ENCODE measurements at regions not wholly inside any gene's neighbourhood (a gene's known extent, or its start where the extent isn't known, plus 50 kb on each side); places are given as distances from the start of the nearest gene placed in this dataset.
A peak's percentile ranks its signal among the peaks of the same experiment; 100 is the strongest.

DNA sequence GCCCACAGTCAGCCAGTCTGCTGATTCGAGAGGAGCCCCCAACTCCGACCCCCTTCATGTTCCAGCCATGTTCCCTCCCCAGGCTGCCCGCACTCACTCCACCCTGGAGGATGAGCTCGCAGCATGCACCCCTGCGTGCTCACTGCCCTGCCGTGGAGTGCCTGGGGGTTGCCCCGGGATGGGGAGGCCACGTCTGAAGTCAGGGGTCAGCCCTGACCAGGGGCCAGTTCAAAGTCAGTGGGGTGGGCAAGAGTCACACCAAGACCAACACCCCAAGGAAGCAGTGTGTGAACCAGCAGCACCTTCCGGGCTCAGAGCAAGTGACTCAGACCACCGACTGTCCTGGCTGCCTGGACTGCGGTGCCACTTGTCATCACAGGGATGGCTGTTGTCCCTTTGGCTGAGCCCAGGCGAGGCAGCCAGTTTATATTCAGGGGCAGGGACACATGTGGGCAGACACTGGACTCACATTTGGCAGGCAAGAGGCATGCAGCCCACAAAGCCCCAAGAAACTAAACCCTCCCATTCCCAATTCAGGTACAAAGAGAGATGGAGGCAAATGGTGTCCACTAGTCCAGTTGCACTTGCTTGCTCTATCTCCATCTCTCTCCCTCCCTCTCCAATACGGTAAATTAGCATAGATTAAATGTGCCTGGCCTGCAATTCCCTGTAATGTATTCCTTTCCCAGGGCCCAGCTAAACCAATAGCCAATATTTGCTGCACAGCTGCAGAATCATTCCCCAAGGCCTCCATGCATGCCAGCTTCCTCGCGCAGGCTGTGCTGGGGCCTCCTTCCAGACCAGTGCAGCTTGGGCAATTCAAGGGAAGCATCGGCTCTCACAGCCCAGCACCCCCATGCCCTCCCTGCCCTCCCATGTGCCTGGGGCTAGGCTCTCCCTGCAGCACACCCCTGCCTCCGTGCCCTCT, 135.7 kb upstream of the IQSEC1 start:
- H3K36me3 ChIP-seq, result no peaks in the 10 kb centered on the region
- H3K9me3 ChIP-seq, result no peaks in the 10 kb centered on the region
- no peaks in the 10 kb centered on the region for H3K27me3 ChIP-seq
- DNase-seq, result peak in 1 of 3 donors; percentile 23
- H3K4me3 ChIP-seq, result no peak overlapping the region
- H3K27ac ChIP-seq, result no peak overlapping the region
- TF ChIP-seq POLR2A (IDR thresholded peaks at IDR 0.05), result no peak
- no peaks in the 10 kb centered on the region for H3K4me1 ChIP-seq

GRCh38 chr3:13207975-13208705, 134.9 kb upstream of the IQSEC1 start:
- Histone ChIP-seq H3K27me3 (no peaks in the 10 kb centered on the region), H3K4me1 (no peaks in the 10 kb centered on the region), H3K4me3 (no peak overlapping the region), H3K27ac (no peak overlapping the region), H3K36me3 (no peaks in the 10 kb centered on the region), H3K9me3 (no peaks in the 10 kb centered on the region)
- no peak for TF ChIP-seq POLR2A (IDR thresholded peaks at IDR 0.05)
- TF ChIP-seq, protein P1, sequence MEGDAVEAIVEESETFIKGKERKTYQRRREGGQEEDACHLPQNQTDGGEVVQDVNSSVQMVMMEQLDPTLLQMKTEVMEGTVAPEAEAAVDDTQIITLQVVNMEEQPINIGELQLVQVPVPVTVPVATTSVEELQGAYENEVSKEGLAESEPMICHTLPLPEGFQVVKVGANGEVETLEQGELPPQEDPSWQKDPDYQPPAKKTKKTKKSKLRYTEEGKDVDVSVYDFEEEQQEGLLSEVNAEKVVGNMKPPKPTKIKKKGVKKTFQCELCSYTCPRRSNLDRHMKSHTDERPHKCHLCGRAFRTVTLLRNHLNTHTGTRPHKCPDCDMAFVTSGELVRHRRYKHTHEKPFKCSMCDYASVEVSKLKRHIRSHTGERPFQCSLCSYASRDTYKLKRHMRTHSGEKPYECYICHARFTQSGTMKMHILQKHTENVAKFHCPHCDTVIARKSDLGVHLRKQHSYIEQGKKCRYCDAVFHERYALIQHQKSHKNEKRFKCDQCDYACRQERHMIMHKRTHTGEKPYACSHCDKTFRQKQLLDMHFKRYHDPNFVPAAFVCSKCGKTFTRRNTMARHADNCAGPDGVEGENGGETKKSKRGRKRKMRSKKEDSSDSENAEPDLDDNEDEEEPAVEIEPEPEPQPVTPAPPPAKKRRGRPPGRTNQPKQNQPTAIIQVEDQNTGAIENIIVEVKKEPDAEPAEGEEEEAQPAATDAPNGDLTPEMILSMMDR (IDR thresholded peaks at IDR 0.05), result no peak
- DNase-seq, result peak in 1 of 3 donors; percentile 15

GRCh38 chr3:13207578-13207922, 134.3 kb upstream of the IQSEC1 start:
- no peak for TF ChIP-seq POLR2A (IDR thresholded peaks at IDR 0.05)
- TF ChIP-seq, protein P1 (IDR thresholded peaks at IDR 0.05), result no peak
- no peaks in the 10 kb centered on the region for H3K36me3 ChIP-seq

GRCh38 chr3:13206799-13207577, 133.8 kb upstream of the IQSEC1 start:
- peak in 1 of 3 donors; percentile 25 for DNase-seq
- H3K27me3 ChIP-seq, result no peaks in the 10 kb centered on the region

More at GRCh38 chr3:13207578-13207922, 134.3 kb upstream of the IQSEC1 start:
- H3K27ac ChIP-seq, result no peak overlapping the region
- no peak for DNase-seq
- no peaks in the 10 kb centered on the region for H3K27me3 ChIP-seq
- no peak overlapping the region for H3K4me3 ChIP-seq
- H3K9me3 ChIP-seq, result no peaks in the 10 kb centered on the region
- H3K4me1 ChIP-seq, result no peaks in the 10 kb centered on the region

DNA sequence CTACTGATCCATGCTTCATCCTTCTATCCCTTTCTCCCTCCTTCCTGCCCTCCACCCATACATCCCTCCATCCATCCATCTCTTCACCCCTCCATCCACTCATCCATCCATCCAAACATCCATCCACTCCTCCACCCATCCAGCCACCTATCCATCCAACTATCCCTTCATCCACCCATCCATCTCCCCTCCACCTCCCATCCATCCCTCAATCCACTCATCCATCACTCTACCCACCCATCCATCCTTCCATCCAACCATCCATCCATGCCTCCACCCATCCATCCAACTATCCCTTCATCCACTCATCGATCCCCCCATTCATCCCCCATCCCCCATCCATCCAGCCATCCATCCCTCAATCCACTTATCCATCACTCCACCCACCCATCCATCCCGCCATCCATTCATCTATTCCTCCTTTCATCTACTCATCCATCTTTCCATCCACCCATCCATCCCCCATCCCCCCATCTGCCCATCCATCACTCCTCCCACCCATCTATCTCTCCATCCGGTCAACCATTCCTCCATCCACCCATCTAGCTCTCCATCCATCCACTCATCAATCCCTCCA, 132.4 kb upstream of the IQSEC1 start:
- Histone ChIP-seq H3K27me3 (no peaks in the 10 kb centered on the region), H3K36me3 (no peaks in the 10 kb centered on the region), H3K4me1 (no peaks in the 10 kb centered on the region), H3K4me3 (no peak overlapping the region), H3K27ac (no peak overlapping the region), H3K9me3 (no peaks in the 10 kb centered on the region)
- no peak for TF ChIP-seq POLR2A (IDR thresholded peaks at IDR 0.05)
- TF ChIP-seq, protein P1 (IDR thresholded peaks at IDR 0.05), result no peak
- no peak for DNase-seq

More at GRCh38 chr3:13206799-13207577, 133.8 kb upstream of the IQSEC1 start:
- Histone ChIP-seq H3K27ac (no peak overlapping the region), H3K4me3 (no peak overlapping the region), H3K36me3 (no peaks in the 10 kb centered on the region), H3K4me1 (no peaks in the 10 kb centered on the region), H3K9me3 (no peaks in the 10 kb centered on the region)
- no peak for TF ChIP-seq POLR2A (IDR thresholded peaks at IDR 0.05)
- TF ChIP-seq, protein P1 (IDR thresholded peaks at IDR 0.05), result no peak

Measured in Peyer's patch (tissue), 4 donors.